Loucy (cell line): ENCODE measurements at regions not wholly inside any gene's neighbourhood (a gene's known extent, or its start where the extent isn't known, plus 50 kb on each side); places are given as distances from the start of the nearest gene placed in this dataset.

ENCODE experiments used
- EZH2phosphoT487 ChIP-seq: fragments of 200-600 bp; IDR thresholded peaks from 2 replicates; pipeline ENCODE4 v1.6.1; 2018; ENCODE audit warnings: antibody characterized with exemption, mild to moderate bottlenecking, moderate library complexity, borderline replicate concordance
- TF ChIP-seq, protein P1 (sequence below): fragments of 200-600 bp; sonication (generic); conservative IDR thresholded peaks from 2 replicates; pipeline ENCODE4 v1.5.1; 2014; ENCODE audit warnings: mild to moderate bottlenecking, antibody characterized with exemption, low read length

DNA sequence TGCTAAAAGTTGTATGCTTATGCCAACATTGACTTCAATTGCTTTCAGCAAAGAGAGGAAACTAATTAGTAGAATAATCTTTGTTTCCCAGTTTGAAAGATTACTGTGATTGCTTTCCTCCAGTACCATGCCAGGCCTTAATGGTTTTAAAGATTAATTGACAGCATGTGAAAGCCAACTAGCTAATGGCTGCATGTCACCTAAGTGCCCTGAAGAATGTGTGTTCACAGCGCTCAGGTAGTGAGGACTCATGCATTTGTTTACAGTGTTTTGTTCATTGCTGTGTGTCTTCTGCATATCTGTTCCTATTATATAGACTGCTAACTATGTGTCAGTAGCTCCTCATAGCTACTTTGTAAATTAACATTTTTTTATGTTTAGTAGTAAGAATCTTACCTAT is 335.6 kb downstream of the LRRIQ3 start:
- TF ChIP-seq, protein P1, sequence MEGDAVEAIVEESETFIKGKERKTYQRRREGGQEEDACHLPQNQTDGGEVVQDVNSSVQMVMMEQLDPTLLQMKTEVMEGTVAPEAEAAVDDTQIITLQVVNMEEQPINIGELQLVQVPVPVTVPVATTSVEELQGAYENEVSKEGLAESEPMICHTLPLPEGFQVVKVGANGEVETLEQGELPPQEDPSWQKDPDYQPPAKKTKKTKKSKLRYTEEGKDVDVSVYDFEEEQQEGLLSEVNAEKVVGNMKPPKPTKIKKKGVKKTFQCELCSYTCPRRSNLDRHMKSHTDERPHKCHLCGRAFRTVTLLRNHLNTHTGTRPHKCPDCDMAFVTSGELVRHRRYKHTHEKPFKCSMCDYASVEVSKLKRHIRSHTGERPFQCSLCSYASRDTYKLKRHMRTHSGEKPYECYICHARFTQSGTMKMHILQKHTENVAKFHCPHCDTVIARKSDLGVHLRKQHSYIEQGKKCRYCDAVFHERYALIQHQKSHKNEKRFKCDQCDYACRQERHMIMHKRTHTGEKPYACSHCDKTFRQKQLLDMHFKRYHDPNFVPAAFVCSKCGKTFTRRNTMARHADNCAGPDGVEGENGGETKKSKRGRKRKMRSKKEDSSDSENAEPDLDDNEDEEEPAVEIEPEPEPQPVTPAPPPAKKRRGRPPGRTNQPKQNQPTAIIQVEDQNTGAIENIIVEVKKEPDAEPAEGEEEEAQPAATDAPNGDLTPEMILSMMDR, result no peak
- TF ChIP-seq EZH2phosphoT487, result no peak
